Left renal cortex interstitium (tissue), 4 donors: ENCODE measurements at regions not wholly inside any gene's neighbourhood (a gene's known extent, or its start where the extent isn't known, plus 50 kb on each side); places are given as distances from the start of the nearest gene placed in this dataset.

Experiments used
- DNase-seq, 4 donors: peaks; one replicate each; pipeline ENCODE4 v3.0.0-alpha.2; 2013; ENCODE audit warnings: low read depth in 4 of 4, low spot score in 2 of 4, missing footprints in 1 of 4

DNA sequence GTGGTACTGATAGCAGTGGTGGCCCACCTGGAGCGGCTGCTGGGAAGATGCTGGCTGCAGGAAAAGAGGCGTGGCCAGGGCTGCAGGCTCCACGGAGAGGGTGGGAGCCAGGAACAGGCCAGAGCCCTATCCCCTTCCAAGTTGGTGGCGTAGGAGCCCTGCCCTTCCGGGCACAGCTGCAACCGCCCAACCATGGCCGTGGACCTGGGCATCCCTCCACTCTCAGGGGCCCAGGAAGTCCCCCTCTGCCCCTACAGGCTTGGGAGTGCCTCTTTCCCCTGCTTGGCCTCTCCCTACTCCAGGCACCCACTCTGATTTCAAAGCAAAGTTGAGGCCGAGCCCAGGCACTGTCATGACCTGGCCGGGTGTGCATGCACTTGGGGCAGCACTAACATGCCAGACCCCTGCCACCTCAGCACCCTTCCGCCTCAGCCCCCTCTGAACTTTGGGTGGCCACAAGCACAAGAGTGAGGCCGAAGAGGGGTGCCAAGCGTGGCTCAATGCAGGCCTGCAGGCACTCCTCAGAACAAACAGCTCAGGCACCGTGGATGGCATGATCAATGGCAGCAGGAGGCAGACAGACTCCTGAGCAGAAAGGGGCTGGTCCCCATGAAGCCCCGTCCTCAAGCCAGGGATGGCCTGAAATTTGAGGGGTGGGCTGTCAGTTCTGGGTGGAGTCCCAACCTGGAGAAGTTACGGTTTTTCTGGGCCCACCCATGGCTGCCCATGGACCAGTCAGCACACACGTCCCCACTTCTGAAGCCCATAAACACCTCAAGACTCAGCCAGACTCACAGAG is 164.9 kb upstream of the PRNP start:
- DNase-seq: no peak

- no peak for DNase-seq
Observed at GRCh38 chr20:4519534-4519933, 166.7 kb upstream of the PRNP start.

GRCh38 chr20:4516876-4517275 is 169.4 kb upstream of the PRNP start:
- no peak for DNase-seq

- no peak for DNase-seq
Observed at GRCh38 chr20:4513720-4514119, 172.5 kb upstream of the PRNP start.

DNA sequence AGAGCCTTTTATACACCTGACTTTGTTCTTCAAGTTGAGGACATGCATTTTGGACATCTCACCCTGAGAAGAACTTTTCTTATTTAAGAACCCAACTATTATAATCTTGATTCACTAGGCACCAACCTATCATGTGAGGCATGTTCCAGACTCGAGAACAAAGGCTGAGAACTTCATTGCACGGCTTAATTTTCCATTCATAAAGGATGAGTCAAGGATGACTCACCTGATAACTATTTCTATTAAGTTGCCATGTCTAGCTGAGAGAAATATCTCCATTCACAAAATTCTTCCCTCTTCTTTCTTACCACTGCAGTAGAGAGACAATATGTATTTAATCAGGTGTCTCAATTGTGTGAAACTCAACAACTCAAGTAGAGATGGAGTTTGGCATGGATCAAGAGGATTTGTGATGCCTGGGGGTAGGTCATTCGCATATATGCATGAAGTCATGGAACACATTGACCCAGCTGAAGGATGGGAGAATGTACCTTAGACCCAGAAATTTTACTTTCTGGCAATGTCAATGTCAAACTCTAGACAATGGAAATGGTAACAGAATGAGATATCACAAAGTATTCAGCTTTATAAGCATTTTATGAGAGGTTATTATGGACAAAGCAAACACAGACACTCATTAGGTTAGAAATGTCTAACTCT is 173.2 kb upstream of the PRNP start:
- DNase-seq: no peak

- no peak for DNase-seq
Observed at GRCh38 chr20:4511776-4512175, 174.5 kb upstream of the PRNP start.

DNA sequence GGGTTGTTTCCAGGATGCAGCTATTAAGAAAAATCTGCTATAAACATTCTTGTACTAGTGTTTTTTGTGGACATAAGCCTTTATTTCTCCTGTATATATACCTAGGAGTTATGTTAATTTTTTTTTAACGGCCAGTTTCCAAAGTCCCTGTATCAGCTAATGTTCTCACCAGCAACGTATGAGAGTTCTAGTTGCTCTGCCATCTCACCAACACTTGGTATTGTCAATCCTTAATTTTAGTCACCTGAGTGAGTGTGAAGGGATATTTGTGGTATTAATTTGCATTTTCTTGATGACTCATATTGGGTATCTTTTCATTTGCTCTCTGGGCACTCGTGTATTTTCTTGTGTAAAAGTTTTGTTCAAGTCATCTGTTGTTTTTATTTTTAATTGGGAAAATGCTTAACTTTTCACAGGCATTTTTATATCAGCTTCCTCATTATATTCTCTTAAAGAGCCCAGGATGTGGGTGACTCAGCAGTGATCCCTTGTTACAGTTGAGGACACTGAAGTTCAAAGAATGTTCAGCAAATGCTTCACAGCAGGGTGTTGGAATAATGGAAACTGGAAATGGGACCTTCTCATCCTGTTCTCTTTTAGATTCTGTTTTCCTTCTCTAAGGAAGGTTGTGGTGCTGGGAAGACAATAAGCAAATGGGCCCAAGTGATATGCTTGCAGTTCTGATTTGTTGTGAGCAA is 176.3 kb upstream of the PRNP start:
- no peak for DNase-seq

DNA sequence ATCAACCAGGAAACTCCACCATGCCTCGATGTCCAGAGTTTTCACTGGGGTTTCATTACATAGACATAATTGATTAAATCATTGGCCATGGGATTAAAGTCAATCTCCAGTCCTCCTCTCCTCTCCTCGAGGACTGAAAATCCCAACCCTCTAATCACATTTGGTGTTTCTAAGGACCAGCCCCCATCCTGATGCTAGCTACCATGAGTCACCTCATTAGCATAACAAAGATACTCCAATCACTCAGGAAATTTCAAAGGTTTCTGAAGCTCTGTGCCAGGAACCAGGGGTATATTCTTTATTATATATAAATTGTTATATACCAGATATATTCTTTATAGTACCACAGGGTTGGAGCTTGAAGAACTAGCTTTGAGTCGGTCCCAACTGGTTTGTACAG is 177.5 kb upstream of the PRNP start:
- no peak for DNase-seq

DNA sequence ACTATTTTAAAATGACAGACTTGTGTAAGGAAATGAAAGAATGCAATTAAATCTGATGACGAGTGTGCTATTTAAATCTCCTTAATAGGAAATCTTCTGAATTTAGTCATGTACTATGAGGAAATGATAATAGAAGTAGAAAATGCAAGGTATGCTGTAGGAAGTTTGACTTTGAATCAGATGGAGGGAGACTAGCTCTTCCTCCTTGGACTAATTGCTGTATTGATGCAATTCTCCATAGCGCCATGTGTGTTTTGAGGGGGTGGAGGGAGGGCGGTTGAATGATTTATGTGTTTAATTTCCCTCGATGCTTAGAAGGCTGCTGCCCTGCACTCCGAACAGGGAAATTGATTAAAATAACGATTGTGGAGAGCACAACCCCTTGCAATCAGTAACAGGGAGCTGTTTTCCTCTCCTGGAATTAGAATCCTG is 179.0 kb upstream of the PRNP start:
- DNase-seq: no peak

GRCh38 chr20:4504814-4505213 is 181.4 kb upstream of the PRNP start:
- no peak for DNase-seq

DNA sequence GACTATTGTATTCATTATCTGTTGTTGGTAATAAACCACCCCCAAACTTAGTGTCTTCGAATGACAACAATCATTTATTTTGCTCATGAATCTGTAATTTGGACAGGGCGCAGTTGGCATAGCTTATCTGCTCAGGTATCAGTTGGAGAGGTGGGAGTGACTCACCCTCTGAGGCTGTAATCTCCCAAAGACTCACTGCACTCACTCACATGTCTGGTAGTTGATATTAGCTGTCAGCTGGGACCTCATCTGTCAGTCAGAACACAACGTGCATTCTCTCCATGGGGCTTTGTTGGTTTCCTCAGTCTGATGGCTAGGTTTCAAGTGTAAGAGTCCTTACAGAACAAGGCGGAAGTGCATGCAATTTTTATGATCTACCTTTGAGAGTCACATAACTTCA is 183.5 kb upstream of the PRNP start:
- DNase-seq: no peak

DNA sequence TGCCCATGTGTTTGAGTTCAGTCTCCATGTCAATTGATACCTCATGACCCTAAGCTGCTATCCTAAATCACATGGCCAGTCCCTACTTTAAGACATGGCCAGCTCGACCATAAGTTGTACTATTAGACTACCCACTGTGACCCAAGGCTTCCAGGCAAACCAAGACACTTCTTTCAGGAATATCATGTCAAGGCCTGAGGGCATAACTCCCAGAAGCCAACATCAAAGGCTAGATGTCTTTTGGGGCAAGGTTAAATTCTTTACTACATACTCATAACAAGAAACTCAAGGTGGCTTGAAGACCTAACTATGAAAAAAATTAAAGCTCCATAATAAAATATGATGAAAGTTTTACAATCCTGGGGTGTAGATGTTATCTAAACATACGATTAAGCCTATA is 192.9 kb upstream of the PRNP start:
- no peak for DNase-seq

DNA sequence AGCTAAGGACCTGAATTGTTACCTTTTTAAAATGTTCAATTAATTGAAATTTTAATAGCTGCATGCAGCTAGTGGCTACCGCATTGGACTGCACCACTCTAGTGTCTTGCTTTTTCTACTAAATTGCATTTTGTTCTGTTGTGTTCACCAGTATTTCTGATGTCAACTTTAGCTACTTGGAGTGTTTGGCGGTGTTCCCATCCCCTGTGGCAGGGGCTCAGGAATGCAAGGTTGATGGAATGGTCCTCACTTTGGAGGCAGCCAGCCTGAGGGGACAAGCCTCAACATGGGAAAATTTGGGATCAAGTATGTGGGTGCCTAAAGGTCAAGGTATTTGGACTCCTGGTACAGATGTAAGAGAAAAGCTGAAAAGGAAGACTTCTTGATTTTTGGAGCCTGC is 194.6 kb upstream of the PRNP start:
- no peak for DNase-seq

- DNase-seq: no peak
Observed at GRCh38 chr20:4490606-4491280, 195.5 kb upstream of the PRNP start.

GRCh38 chr20:4490045-4490444 is 196.2 kb upstream of the PRNP start:
- DNase-seq: no peak

DNA sequence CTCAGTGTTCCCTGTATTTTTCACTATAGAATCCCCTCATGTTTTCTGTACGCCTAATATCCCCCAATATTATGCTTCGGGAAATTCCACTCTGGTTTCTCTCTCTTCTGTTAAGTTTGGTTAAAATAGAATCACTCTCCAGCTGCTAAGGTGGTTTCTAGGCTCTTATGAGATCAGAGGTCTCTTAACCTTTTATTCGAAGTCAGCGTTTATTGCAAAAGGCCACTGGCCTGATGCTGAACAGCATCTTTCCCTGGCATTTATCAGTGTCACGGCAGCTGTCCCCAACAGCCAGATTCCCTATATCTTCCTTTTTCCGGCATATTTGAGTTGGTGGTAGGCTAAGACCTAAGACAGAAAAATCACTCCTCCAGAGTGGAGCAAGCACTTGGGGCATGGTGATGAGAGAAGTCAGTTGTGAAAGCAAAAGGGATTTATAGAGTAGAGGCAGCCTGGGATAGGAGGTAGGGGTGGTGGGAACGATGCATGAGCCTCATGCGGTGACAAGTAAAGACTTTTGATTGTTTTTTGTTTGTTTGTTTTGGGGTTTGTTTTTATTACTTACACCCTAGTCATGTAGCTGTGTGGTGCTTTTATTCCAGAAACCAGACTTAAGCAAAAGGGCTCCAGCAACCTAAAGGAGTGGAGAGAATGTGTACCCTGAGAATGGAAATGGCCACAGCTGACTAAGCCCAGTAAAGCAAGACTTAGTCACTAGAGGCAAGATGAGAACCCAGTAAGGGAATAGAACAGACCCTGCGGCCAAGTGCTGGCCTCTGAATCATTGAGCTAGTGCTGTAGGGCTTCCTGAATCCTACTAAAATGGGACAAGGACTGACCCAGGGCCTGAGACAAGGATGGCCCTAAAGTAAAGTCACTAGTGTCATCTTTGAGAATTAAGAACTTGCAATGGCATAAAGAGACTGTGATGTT is 197.6 kb upstream of the PRNP start:
- DNase-seq: no peak

DNA sequence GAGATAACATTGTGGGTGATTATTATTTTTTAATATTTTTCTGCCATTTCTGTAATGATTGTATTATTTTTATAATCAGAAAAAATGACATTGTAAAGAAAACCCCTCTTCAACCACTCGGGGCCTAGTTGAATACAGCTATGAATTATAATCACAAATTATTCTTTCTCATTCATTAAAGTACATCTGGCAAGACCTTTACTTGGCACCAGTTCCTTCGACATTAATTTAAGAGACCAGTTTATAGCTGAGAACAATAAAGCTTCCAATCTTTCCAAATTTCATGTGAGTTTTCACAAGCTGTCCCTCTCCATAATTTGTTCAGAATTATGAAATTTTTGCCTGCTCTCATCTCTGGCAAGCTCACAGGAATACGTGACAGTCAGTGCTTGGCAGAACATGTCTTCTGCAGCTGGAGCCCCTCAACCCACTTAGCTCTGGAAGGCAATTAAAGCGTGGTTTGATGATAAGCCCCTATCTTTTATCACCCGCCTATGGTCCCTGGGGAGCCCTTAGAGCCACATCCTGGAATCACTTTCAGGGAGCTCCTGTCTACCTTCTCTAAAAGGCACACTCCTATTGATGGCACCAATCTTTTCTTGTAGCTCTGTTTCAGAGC is 201.8 kb upstream of the PRNP start:
- no peak for DNase-seq

- DNase-seq: no peak
Observed at GRCh38 chr20:4483961-4484360, 202.3 kb upstream of the PRNP start.

DNA sequence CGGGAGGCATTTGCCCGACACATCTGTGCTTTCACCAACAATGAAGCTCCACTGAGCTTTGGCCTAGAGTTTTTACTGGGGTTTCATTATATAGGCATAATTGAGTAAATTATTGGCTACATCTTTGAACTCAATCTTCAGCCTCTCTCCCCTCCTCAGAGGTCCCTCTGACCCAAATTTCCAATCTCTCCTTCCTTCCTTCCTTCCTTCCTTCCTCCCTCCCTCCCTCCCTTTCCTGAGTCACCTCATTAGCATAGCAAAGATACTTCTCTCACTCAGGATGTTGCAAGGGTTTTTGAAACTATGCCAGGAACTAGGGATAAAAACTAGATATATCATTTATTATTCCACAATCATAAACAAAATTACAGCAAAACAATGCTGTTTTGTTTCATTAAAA is 202.8 kb upstream of the PRNP start:
- DNase-seq: no peak

- DNase-seq: no peak
Observed at GRCh38 chr20:4480104-4480503, 206.2 kb upstream of the PRNP start.
